NB4 (cell line): ENCODE measurements at regions not wholly inside any gene's neighbourhood (a gene's known extent, or its start where the extent isn't known, plus 50 kb on each side); places are given as distances from the start of the nearest gene placed in this dataset.
"Not testable (repeated sequence)": the region's sequence is repeated elsewhere in the genome, so short reads cannot be mapped to it uniquely, and the experiment has no call there.

Source experiments
- CTCF ChIP-seq: IDR thresholded peaks from one replicate; pipeline ENCODE4 v1.5.1; 2012; ENCODE audit warnings: low read depth, low read length
- MAX ChIP-seq: IDR thresholded peaks from 2 replicates; pipeline ENCODE4 v1.6.1; 2011; ENCODE audit warnings: low read depth, low read length
- MYC ChIP-seq: IDR thresholded peaks from 2 replicates; pipeline ENCODE4 v1.6.1; 2011; ENCODE audit warnings: low read depth, low read length
- POLR2A ChIP-seq: IDR thresholded peaks from 2 replicates; pipeline ENCODE4 v1.6.1; 2011; ENCODE audit warnings: mild to moderate bottlenecking; ENCODE audit not compliant: insufficient read length; ENCODE audit errors: extremely low read depth

GRCh38 chr12:31199476-31199875, 125.8 kb downstream of the DDX11 start:
- not testable (repeated sequence) for TF ChIP-seq CTCF, POLR2A, MAX, MYC
